CD14-positive monocyte (primary cell): ENCODE measurements at regions not wholly inside any gene's neighbourhood (a gene's known extent, or its start where the extent isn't known, plus 50 kb on each side); places are given as distances from the start of the nearest gene placed in this dataset.

Experiments
- DNase-seq, 3 donors: peaks; one replicate each; pipeline ENCODE4 v3.0.0-alpha.2; 2011 to 2022
- H2AFZ ChIP-seq: 2 replicates; pipeline ENCODE4 v1.6.0; 2012; ENCODE audit warnings: mild to moderate bottlenecking, low read depth, low read length, inconsistent platforms; ENCODE audit not compliant: insufficient read depth, poor library complexity, severe bottlenecking
- H3K27ac ChIP-seq, 2 donors: 1 replicate in 1 of 2; 2 replicates in 1 of 2; pipeline ENCODE4 v1.5.1; 2012 to 2013; ENCODE audit warnings: low read length in 2 of 2, control low read depth in 1 of 2, inconsistent platforms in 1 of 2, low read depth in 1 of 2, mild to moderate bottlenecking in 1 of 2
- H3K27me3 ChIP-seq, 2 donors: one replicate each; pipeline versions ENCODE4 v1.6.0 to v1.6.1; 2011 to 2013; ENCODE audit warnings: low read length in 2 of 2; ENCODE audit not compliant: control insufficient read depth in 2 of 2, insufficient read depth in 2 of 2
- H3K36me3 ChIP-seq, 2 donors: replicated peaks in 1 of 2; 1 replicate in 1 of 2; 2 replicates in 1 of 2; pipeline versions ENCODE4 v1.5.1 to v1.6.1; 2012 to 2013; ENCODE audit warnings: low read length in 2 of 2, control low read depth in 1 of 2, inconsistent platforms in 1 of 2, mild to moderate bottlenecking in 1 of 2; ENCODE audit not compliant: insufficient read depth in 2 of 2, control insufficient read depth in 1 of 2
- H3K4me1 ChIP-seq, 2 donors: 1 replicate in 1 of 2; 2 replicates in 1 of 2; pipeline versions ENCODE4 v1.5.1 to v1.6.1; 2012 to 2013; ENCODE audit warnings: low read length in 2 of 2, control low read depth in 1 of 2, inconsistent platforms in 1 of 2, mild to moderate bottlenecking in 1 of 2, moderate library complexity in 1 of 2; ENCODE audit not compliant: insufficient read depth in 2 of 2, control insufficient read depth in 1 of 2
- H3K4me2 ChIP-seq: replicated peaks from 2 replicates; pipeline ENCODE3; 2012; ENCODE audit warnings: low read length, moderate library complexity, mild to moderate bottlenecking; ENCODE audit not compliant: poor library complexity, severe bottlenecking; ENCODE audit errors: extremely low read depth
- H3K4me3 ChIP-seq, 3 experiments: fragments of 200-600 bp in 1 of 3; sonication (generic) in 1 of 3; replicated peaks in 1 of 3; 1 replicate in 2 of 3; 2 replicates in 1 of 3; pipeline ENCODE4 v1.5.1; 2011 to 2013; ENCODE audit warnings: low read length in 3 of 3, mild to moderate bottlenecking in 3 of 3, control low read depth in 2 of 3, low read depth in 2 of 3, inconsistent platforms in 1 of 3, moderate library complexity in 1 of 3
- H3K79me2 ChIP-seq: 2 replicates; pipeline ENCODE4 v1.6.0; 2012; ENCODE audit warnings: mild to moderate bottlenecking, control low read depth, inconsistent platforms, low read length, moderate library complexity; ENCODE audit not compliant: insufficient read depth
- H3K9ac ChIP-seq: 2 replicates; pipeline ENCODE4 v1.6.0; 2017; ENCODE audit warnings: low read length, mild to moderate bottlenecking; ENCODE audit not compliant: insufficient read depth, poor library complexity, severe bottlenecking
- H3K9me3 ChIP-seq, 2 donors: replicated peaks in 1 of 2; 1 replicate in 1 of 2; 2 replicates in 1 of 2; pipeline versions ENCODE4 v1.5.1 to v1.6.1; 2012 to 2013; ENCODE audit warnings: low read length in 2 of 2, control low read depth in 1 of 2; ENCODE audit not compliant: control insufficient read depth in 1 of 2, insufficient read depth in 1 of 2
- H4K20me1 ChIP-seq: 2 replicates; pipeline ENCODE4 v1.6.0; 2012; ENCODE audit warnings: mild to moderate bottlenecking, low read length, control low read depth, moderate library complexity; ENCODE audit not compliant: insufficient read depth
- H3K27ac Mint-ChIP-seq, 7 donors: one replicate each; pipeline ENCODE4 v1.8.0; 2020; ENCODE audit warnings: mild to moderate bottlenecking in 7 of 7, mixed read lengths in 7 of 7, moderate library complexity in 6 of 7, inconsistent platforms in 2 of 7
- H3K27me3 Mint-ChIP-seq, 3 donors: one replicate each; pipeline ENCODE4 v1.8.0; 2021 to 2022; ENCODE audit warnings: low read depth in 3 of 3, mild to moderate bottlenecking in 3 of 3, mixed read lengths in 3 of 3, moderate library complexity in 3 of 3, inconsistent platforms in 1 of 3
- H3K36me3 Mint-ChIP-seq, 2 donors: one replicate each; pipeline ENCODE4 v1.8.0; 2020; ENCODE audit warnings: mixed read lengths in 2 of 2, inconsistent platforms in 1 of 2, mild to moderate bottlenecking in 1 of 2
- H3K4me1 Mint-ChIP-seq: one replicate; pipeline ENCODE4 v1.8.0; 2020; ENCODE audit warnings: mild to moderate bottlenecking, mixed read lengths
- H3K4me3 Mint-ChIP-seq, 2 donors: one replicate each; pipeline ENCODE4 v1.8.0; 2020; ENCODE audit warnings: mild to moderate bottlenecking in 2 of 2, mixed read lengths in 2 of 2, moderate library complexity in 1 of 2
- H3K9me3 Mint-ChIP-seq, 7 donors: one replicate each; pipeline ENCODE4 v1.8.0; 2020 to 2022; ENCODE audit warnings: mixed read lengths in 7 of 7, mild to moderate bottlenecking in 6 of 7, moderate library complexity in 6 of 7, inconsistent platforms in 2 of 7
- WGBS: methylation state at CpG from one replicate; pipeline ENCODE4 v1.1.5; 2013; ENCODE audit warnings: missing lambda C conversion rate; ENCODE audit not compliant: insufficient coverage; 5-methylcytosine and 5-hydroxymethylcytosine counted together
- intact Hi-C, 2 donors: fragments of 100-400 bp; cut with micrococcal nuclease; formaldehyde crosslinking; loops; one replicate each; pipeline versions ENCODE4 v1.15.0 to v1.15.1; 2023
- TF ChIP-seq, protein P1 (sequence below): fragments of 200-600 bp; IDR thresholded peaks from one replicate; pipeline ENCODE4 v1.8.0; 2022; ENCODE audit warnings: antibody characterized with exemption, mild to moderate bottlenecking

DNA sequence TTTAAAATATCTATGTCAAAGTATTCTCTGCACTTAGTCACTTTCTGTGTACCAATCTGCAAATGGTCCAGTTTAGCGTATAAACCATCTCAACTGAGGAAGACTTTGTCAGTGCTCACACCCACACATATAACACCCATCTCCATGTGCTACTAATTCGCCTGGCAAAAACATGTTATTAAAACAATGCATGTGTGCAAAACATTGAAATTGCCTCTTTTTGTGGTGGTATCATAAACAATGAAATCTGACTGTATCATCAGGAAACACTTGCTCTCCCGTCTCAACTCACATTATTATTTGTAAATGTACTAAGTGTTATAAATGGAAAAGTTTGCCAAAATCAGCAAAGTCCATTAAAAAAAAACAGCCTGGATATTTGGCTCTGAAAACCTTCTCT lies 105.9 kb upstream of the FOXC1 start:
- H3K9ac ChIP-seq = no peak overlapping the region
- H3K4me3 ChIP-seq = no peak overlapping the region
- DNase-seq = no peak
- no peaks in the 10 kb centered on the region for H3K9me3 ChIP-seq
- H3K79me2 ChIP-seq = no peaks in the 10 kb centered on the region
- H3K4me3 Mint-ChIP-seq = no peak overlapping the region
- H3K27ac ChIP-seq = no peak overlapping the region
- no peak overlapping the region for H3K4me2 ChIP-seq
- TF ChIP-seq, protein P1, sequence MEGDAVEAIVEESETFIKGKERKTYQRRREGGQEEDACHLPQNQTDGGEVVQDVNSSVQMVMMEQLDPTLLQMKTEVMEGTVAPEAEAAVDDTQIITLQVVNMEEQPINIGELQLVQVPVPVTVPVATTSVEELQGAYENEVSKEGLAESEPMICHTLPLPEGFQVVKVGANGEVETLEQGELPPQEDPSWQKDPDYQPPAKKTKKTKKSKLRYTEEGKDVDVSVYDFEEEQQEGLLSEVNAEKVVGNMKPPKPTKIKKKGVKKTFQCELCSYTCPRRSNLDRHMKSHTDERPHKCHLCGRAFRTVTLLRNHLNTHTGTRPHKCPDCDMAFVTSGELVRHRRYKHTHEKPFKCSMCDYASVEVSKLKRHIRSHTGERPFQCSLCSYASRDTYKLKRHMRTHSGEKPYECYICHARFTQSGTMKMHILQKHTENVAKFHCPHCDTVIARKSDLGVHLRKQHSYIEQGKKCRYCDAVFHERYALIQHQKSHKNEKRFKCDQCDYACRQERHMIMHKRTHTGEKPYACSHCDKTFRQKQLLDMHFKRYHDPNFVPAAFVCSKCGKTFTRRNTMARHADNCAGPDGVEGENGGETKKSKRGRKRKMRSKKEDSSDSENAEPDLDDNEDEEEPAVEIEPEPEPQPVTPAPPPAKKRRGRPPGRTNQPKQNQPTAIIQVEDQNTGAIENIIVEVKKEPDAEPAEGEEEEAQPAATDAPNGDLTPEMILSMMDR = no peak
- H3K36me3 Mint-ChIP-seq = no peaks in the 10 kb centered on the region
- no peaks in the 10 kb centered on the region for H4K20me1 ChIP-seq
- H3K9me3 Mint-ChIP-seq = peaks cover 0 to 3% (median 0%) of the 10 kb centered on the region in 7 donors
- intact Hi-C loops = no loop called here
- H3K4me1 Mint-ChIP-seq = no peaks in the 10 kb centered on the region
- H3K27ac Mint-ChIP-seq = no peak overlapping the region
- H2AFZ ChIP-seq = no peak overlapping the region
- H3K36me3 ChIP-seq = no peaks in the 10 kb centered on the region
- WGBS = no CpG with 5 or more reads among the region's 3 CpGs
- H3K4me1 ChIP-seq = no peaks in the 10 kb centered on the region
- peaks cover 2 to 11% (median 4%) of the 10 kb centered on the region in 3 donors for H3K27me3 Mint-ChIP-seq
- peaks cover 0 to 2% of the 10 kb centered on the region in 2 donors for H3K27me3 ChIP-seq

DNA sequence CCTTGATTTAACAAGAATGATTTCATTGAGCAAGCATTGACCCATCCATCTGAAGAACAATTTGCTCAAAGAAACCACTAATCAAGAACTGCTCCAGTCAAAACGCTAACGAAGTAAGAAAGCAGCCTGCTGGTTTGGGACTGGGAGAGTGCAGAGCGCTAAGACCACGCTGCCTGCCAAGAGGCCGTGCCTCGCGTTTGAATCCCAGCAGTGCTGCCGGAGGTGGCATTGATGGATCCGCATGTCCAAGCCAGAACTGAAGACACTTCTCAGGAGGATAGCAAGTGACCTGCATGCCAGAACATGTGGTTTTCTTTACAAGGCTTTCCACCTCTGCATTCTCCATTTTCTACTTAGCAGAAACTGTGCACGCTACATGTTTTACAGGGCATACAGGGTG lies 105.2 kb upstream of the FOXC1 start:
- Histone ChIP-seq H3K9me3 (no peaks in the 10 kb centered on the region), H4K20me1 (no peaks in the 10 kb centered on the region), H3K27me3 (peaks cover 0 to 2% of the 10 kb centered on the region in 2 donors), H2AFZ (no peak overlapping the region), H3K36me3 (no peaks in the 10 kb centered on the region), H3K27ac (no peak overlapping the region), H3K4me3 (no peak overlapping the region), H3K4me2 (no peak overlapping the region), H3K9ac (no peak overlapping the region), H3K4me1 (no peaks in the 10 kb centered on the region), H3K79me2 (no peaks in the 10 kb centered on the region)
- no peak for DNase-seq
- Mint-ChIP-seq H3K36me3 (no peaks in the 10 kb centered on the region), H3K4me1 (no peaks in the 10 kb centered on the region), H3K9me3 (peaks cover 0 to 3% (median 0%) of the 10 kb centered on the region in 7 donors), H3K27me3 (peaks cover 3 to 13% (median 4%) of the 10 kb centered on the region in 3 donors), H3K4me3 (no peak overlapping the region), H3K27ac (no peak overlapping the region)
- TF ChIP-seq, protein P1 = no peak
- intact Hi-C loops = no loop called here
- 92% methylated on average over 10 of the region's 10 CpGs for WGBS
